K562 (cell line): ENCODE measurements at regions not wholly inside any gene's neighbourhood (a gene's known extent, or its start where the extent isn't known, plus 50 kb on each side); places are given as distances from the start of the nearest gene placed in this dataset.

Experiments
- ATAC-seq: fragments of 200-7000 bp; cut with Tn5 transposase; 3 replicates; pipeline ENCODE4 v1.9.1; 2020; ENCODE audit warnings: moderate library complexity
- BruUV-seq: library from RNA; stranded (reverse); fragments of 400-500 nt; replicated peaks from 2 replicates; lab custom pipeline; 2021; lab: Mats Ljungman, UMichigan
- CTCF ChIA-PET: fragments of 300-600 bp; formaldehyde crosslinking; extraction: SDS; loops from one replicate; lab custom pipeline; 2021; ENCODE audit warnings: low intra/inter-chr PET ratio; lab: Yijun Ruan, JAX
- POLR2A ChIA-PET: fragments of 300-600, 350-650 bp; sonication (Branson Sonifier 250); formaldehyde crosslinking; extraction: SDS; loops from one replicate; lab custom pipeline; 2021; ENCODE audit warnings: antibody characterized with exemption, inconsistent platforms; lab: Yijun Ruan, JAX
- DNase-seq, 4 experiments: peaks; one replicate each; pipeline versions ENCODE4 v3.0.0 to v3.0.0-alpha.2; 2011 to 2018; ENCODE audit warnings: low spot score in 3 of 4, mixed read lengths in 3 of 4; ENCODE audit errors: extremely low read depth in 1 of 4
- FAIRE-seq: peaks from 2 replicates; lab custom pipeline; 2011; peaks lifted over from hg19 to GRCh38; lab: Jason Lieb, UNC
- H2AFZ ChIP-seq: 2 replicates; pipeline ENCODE4 v1.6.0; 2011; ENCODE audit warnings: low read depth, low read length, control low read depth, inconsistent platforms
- H3K27ac ChIP-seq: fragments of 200-600 bp; 3 replicates; pipeline ENCODE4 v1.8.0; 2011; ENCODE audit warnings: low read depth, mild to moderate bottlenecking, control low read depth, inconsistent platforms, low read length, moderate library complexity, mixed read lengths; ENCODE audit errors: extremely low read depth
- H3K27me3 ChIP-seq, 2 experiments: fragments of 300-600 bp in 1 of 2; 2 replicates in 1 of 2; 3 replicates in 1 of 2; pipeline versions ENCODE4 v1.6.0 to v1.8.0; 2011; ENCODE audit warnings: inconsistent platforms in 2 of 2, low read length in 2 of 2, mild to moderate bottlenecking in 1 of 2, mixed read lengths in 1 of 2, moderate library complexity in 1 of 2; ENCODE audit not compliant: control insufficient read depth in 2 of 2, insufficient read depth in 2 of 2
- H3K36me3 ChIP-seq: fragments of 300-600 bp; 3 replicates; pipeline ENCODE4 v1.8.0; 2011; ENCODE audit warnings: mild to moderate bottlenecking, low read length, inconsistent platforms; ENCODE audit not compliant: control insufficient read depth, insufficient read depth
- H3K4me1 ChIP-seq, 2 experiments: fragments of 200-600 bp in 1 of 2; replicated peaks in 1 of 2; 2 replicates in 1 of 2; 3 replicates in 1 of 2; pipeline versions ENCODE4 v1.5.1 to v1.8.0; 2011; ENCODE audit warnings: inconsistent platforms in 2 of 2, low read length in 2 of 2, mild to moderate bottlenecking in 1 of 2, mixed read lengths in 1 of 2, moderate library complexity in 1 of 2; ENCODE audit not compliant: control insufficient read depth in 2 of 2, insufficient read depth in 2 of 2
- H3K4me2 ChIP-seq: 2 replicates; pipeline ENCODE4 v1.6.1; 2011; ENCODE audit warnings: low read length, control low read depth, inconsistent platforms, mixed read lengths; ENCODE audit not compliant: insufficient read depth
- H3K4me3 ChIP-seq: fragments of 200-600 bp; sonication (generic), shearing (Covaris generic); 2 replicates; pipeline ENCODE4 v1.5.1; 2016; ENCODE audit warnings: control low read depth, inconsistent platforms
- H3K79me2 ChIP-seq: fragments of 200-600 bp; 3 replicates; pipeline ENCODE4 v1.8.0; 2011; ENCODE audit warnings: low read length, inconsistent platforms; ENCODE audit not compliant: control insufficient read depth, insufficient read depth
- H3K9ac ChIP-seq, 2 experiments: 2 replicates each; pipeline versions ENCODE4 v1.6.0 to v1.6.1; 2011; ENCODE audit warnings: low read depth in 2 of 2, low read length in 2 of 2, control low read depth in 1 of 2, inconsistent platforms in 1 of 2, mild to moderate bottlenecking in 1 of 2, mixed read lengths in 1 of 2; ENCODE audit not compliant: insufficient read depth in 1 of 2
- H3K9me1 ChIP-seq: one replicate; pipeline ENCODE4 v1.6.0; 2011; ENCODE audit warnings: inconsistent platforms, mild to moderate bottlenecking, low read length, moderate library complexity; ENCODE audit not compliant: control insufficient read depth, insufficient read depth
- H3K9me3 ChIP-seq: replicated peaks from 2 replicates; pipeline ENCODE4 v1.5.1; 2011; ENCODE audit warnings: low read depth, low read length, inconsistent platforms; ENCODE audit not compliant: control insufficient read depth, insufficient read depth
- H4K20me1 ChIP-seq: replicated peaks from 2 replicates; pipeline ENCODE4 v1.6.1; 2011; ENCODE audit warnings: low read length, inconsistent platforms, mixed read lengths; ENCODE audit not compliant: control insufficient read depth, insufficient read depth
- CREBBP ChIP-seq: IDR thresholded peaks from one replicate; pipeline ENCODE4 v1.6.1; 2012; ENCODE audit warnings: low read depth, mild to moderate bottlenecking, control low read depth, inconsistent platforms, low read length
- MTA1 ChIP-seq: fragments of 450-650 bp; IDR thresholded peaks from 2 replicates; pipeline ENCODE4 v1.6.1; 2017; ENCODE audit warnings: borderline replicate concordance
- PCBP1 ChIP-seq: fragments of 200-400 bp; formaldehyde crosslinking; IDR thresholded peaks from 2 replicates; pipeline ENCODE4 v1.6.1; 2018; ENCODE audit warnings: mild to moderate bottlenecking, low read depth, low read length; ENCODE audit not compliant: poor library complexity, severe bottlenecking
- PTTG1 ChIP-seq: fragments of 450-650 bp; IDR thresholded peaks from 2 replicates; pipeline ENCODE4 v1.6.1; 2016; ENCODE audit warnings: low read depth, mild to moderate bottlenecking, missing genetic modification characterization, missing compliant biosample characterization
- SMAD3 ChIP-seq: fragments of 450-650 bp; formaldehyde crosslinking; conservative IDR thresholded peaks from 2 replicates; pipeline ENCODE4 v1.4.0; 2020; ENCODE audit warnings: mild to moderate bottlenecking
- TBL1XR1 ChIP-seq, 2 experiments: IDR thresholded peaks; 2 replicates each; pipeline ENCODE4 v1.6.1; 2012; ENCODE audit warnings: improper control_type of control experiment in 2 of 2, low read length in 2 of 2, mild to moderate bottlenecking in 1 of 2
- TRIM28 ChIP-seq: fragments of 450-650 bp; IDR thresholded peaks from 2 replicates; pipeline ENCODE4 v1.6.1; 2017
- ZNF3 ChIP-seq: fragments of 250-450 bp; sonication (Bioruptor Pico); IDR thresholded peaks from 2 replicates; pipeline ENCODE4 v1.5.0; 2021; ENCODE audit warnings: mild to moderate bottlenecking, moderate library complexity
- ZNF583 ChIP-seq: fragments of 250-450 bp; sonication (Bioruptor Pico); IDR thresholded peaks from 2 replicates; pipeline ENCODE4 v1.4.0; 2020
- ZNF707 ChIP-seq: fragments of 250-450 bp; sonication (Bioruptor Pico); conservative IDR thresholded peaks from 2 replicates; pipeline ENCODE4 v1.8.0; 2022; ENCODE audit warnings: inconsistent platforms, mild to moderate bottlenecking, moderate library complexity
- WGBS: fragments of 100-300 bp; shearing (Covaris generic); methylation state at CpG from one replicate; pipeline ENCODE4 v1.1.6; 2016; ENCODE audit warnings: low coverage, mixed read lengths; ENCODE audit not compliant: insufficient coverage; ENCODE audit errors: missing lambda C conversion rate; 5-methylcytosine and 5-hydroxymethylcytosine counted together
- in situ Hi-C: fragments of 300-500 bp; cut with MboI; formaldehyde crosslinking; loops from 4 replicates; pipeline ENCODE4 v1.15.0; 2018; ENCODE audit warnings: inconsistent platforms, mixed read lengths
- intact Hi-C: fragments of 100-400 bp; cut with micrococcal nuclease; formaldehyde crosslinking; loops from 2 replicates; pipeline ENCODE4 v1.14.2; 2022
- TF ChIP-seq, protein P1 (sequence below): fragments of 250-450 bp; sonication (Bioruptor Pico); IDR thresholded peaks from 2 replicates; pipeline ENCODE4 v1.8.0; 2021; ENCODE audit warnings: moderate library complexity, mild to moderate bottlenecking, inconsistent platforms
- TF ChIP-seq, protein P2 (sequence below): fragments of 250-450 bp; sonication (Bioruptor Pico); IDR thresholded peaks from 2 replicates; pipeline ENCODE4 v1.8.0; 2022; ENCODE audit warnings: moderate library complexity, mild to moderate bottlenecking, inconsistent platforms
- TF ChIP-seq, protein P3 (sequence below): fragments of 250-450 bp; sonication (Bioruptor Pico); IDR thresholded peaks from 2 replicates; pipeline ENCODE4 v1.8.0; 2021; ENCODE audit warnings: mild to moderate bottlenecking, moderate library complexity

DNA sequence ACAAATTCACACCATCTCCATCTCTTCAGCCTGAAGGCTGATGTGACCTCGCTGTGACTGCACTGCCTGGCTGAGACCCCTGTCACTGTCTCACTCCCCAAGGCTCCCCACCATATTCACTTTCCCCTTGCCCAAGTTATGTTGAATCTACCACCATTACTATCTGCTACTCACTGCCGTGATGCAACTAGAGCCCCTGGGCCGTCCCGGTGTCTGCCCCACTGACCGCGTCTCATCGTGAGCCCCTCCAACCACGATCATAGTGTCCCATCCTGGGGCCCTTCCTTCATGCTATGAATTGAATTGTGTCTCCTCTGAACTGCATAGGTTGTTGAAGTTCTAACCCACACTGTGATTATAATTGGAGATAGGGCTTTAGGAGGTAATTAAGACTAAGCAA lies 71.9 kb upstream of the CHST15 start:
- no peaks in the 10 kb centered on the region for H3K36me3 ChIP-seq
- H3K4me1 ChIP-seq = no peaks in the 10 kb centered on the region
- no peak for ATAC-seq
- DNase-seq = no peak
- H3K4me3 ChIP-seq = no peak overlapping the region
- H2AFZ ChIP-seq = no peak overlapping the region
- peaks cover 0 to 8% of the 10 kb centered on the region in 2 experiments; a peak in 1 of 5 replicates for H3K27me3 ChIP-seq
- H3K9ac ChIP-seq = no peak overlapping the region
- 0% methylated on average over 8 of the region's 8 CpGs for WGBS
- in situ Hi-C loops = no loop called here
- H3K4me2 ChIP-seq = no peak overlapping the region
- CTCF ChIA-PET = no interaction called here
- no peaks in the 10 kb centered on the region for H3K9me1 ChIP-seq
- POLR2A ChIA-PET = no interaction called here
- no peaks in the 10 kb centered on the region for H3K79me2 ChIP-seq
- TF ChIP-seq ZNF583 (CRISPR knock-in tag) = no peak
- TF ChIP-seq CREBBP = no peak
- no TSS peak for BruUV-seq
- no peaks in the 10 kb centered on the region for H3K9me3 ChIP-seq
- FAIRE-seq = no peak
- no peaks in the 10 kb centered on the region for H4K20me1 ChIP-seq
- no peak overlapping the region for H3K27ac ChIP-seq
- intact Hi-C loops = no loop called here

DNA sequence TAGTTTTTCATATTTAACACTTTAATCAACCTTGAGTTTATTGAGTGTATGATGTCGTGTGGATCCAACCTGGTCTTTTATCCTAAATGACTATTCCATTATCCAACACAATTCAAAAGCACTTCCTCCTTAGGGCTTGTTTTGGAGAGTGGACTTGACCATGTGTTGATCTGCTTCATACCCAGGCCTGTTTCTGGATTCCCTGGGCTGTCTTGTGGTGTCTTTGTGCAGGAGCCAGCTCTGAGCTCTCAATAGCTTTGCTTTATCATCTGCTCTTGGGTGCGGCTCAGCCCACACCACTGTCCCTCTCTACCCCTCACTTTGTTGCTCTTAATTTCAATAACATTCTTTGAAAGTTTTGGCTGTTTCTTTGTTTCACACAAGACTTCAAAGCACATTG lies 70.9 kb upstream of the CHST15 start:
- Histone ChIP-seq H3K4me3 (no peak overlapping the region), H3K79me2 (no peaks in the 10 kb centered on the region), H4K20me1 (no peaks in the 10 kb centered on the region), H3K36me3 (no peaks in the 10 kb centered on the region), H3K27ac (no peak overlapping the region), H3K9me3 (no peaks in the 10 kb centered on the region), H3K9me1 (no peaks in the 10 kb centered on the region), H2AFZ (no peak overlapping the region), H3K9ac (no peak overlapping the region), H3K27me3 (peaks cover 0 to 10% of the 10 kb centered on the region in 2 experiments; a peak in 1 of 5 replicates), H3K4me1 (no peaks in the 10 kb centered on the region)
- intact Hi-C loops = no loop called here
- ATAC-seq = no peak
- DNase-seq = no peak
- in situ Hi-C loops = no loop called here
- CTCF ChIA-PET = no interaction called here
- WGBS = 3% methylated on average over 2 of the region's 2 CpGs
- BruUV-seq = no TSS peak
- no peak for FAIRE-seq
- TF ChIP-seq TBL1XR1 (IDR thresholded peaks at IDR 0.05; ENCODE audit: low read length in 2 of 2) (no peak), TRIM28 (no peak), PCBP1 (no peak), ZNF3 (CRISPR knock-in tag) (no peak), SMAD3 (CRISPR knock-in tag) (no peak), PTTG1 (tag) (no peak), ZNF707 (CRISPR knock-in tag) (no peak), MTA1 (no peak)
- TF ChIP-seq, protein P1, sequence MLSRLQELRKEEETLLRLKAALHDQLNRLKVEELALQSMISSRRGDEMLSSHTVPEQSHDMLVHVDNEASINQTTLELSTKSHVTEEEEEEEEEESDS = no peak
- TF ChIP-seq, protein P2, sequence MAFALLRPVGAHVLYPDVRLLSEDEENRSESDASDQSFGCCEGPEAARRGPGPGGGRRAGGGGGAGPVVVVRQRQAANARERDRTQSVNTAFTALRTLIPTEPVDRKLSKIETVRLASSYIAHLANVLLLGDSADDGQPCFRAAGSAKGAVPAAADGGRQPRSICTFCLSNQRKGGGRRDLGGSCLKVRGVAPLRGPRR (CRISPR knock-in tag) = no peak
- TF ChIP-seq, protein P3, sequence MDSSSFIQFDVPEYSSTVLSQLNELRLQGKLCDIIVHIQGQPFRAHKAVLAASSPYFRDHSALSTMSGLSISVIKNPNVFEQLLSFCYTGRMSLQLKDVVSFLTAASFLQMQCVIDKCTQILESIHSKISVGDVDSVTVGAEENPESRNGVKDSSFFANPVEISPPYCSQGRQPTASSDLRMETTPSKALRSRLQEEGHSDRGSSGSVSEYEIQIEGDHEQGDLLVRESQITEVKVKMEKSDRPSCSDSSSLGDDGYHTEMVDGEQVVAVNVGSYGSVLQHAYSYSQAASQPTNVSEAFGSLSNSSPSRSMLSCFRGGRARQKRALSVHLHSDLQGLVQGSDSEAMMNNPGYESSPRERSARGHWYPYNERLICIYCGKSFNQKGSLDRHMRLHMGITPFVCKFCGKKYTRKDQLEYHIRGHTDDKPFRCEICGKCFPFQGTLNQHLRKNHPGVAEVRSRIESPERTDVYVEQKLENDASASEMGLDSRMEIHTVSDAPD (CRISPR knock-in tag) = no peak
- TF ChIP-seq, all 486 proteins: peak for 0
- no peak overlapping the region for H3K4me2 ChIP-seq
- POLR2A ChIA-PET = no interaction called here
